AML-193 (cell line): ENCODE measurements at regions not wholly inside any gene's neighbourhood (a gene's known extent, or its start where the extent isn't known, plus 50 kb on each side); places are given as distances from the start of the nearest gene placed in this dataset.
"Not testable (repeated sequence)": the region's sequence is repeated elsewhere in the genome, so short reads cannot be mapped to it uniquely, and the experiment has no call there.

Source experiments
- DNase-seq, 2 experiments: peaks; one replicate each; lab custom pipeline; 2025; lab: John Stamatoyannopoulos, UW

- no peak for DNase-seq
Measured at GRCh38 chr5:145574889-145575573, 260.1 kb downstream of the PRELID2 start.

GRCh38 chr5:145568581-145568980 is 266.6 kb downstream of the PRELID2 start:
- DNase-seq: no peak

GRCh38 chr5:145562931-145563330 is 272.2 kb downstream of the PRELID2 start:
- no peak for DNase-seq

- no peak for DNase-seq
Measured at GRCh38 chr5:145558288-145558687, 276.9 kb downstream of the PRELID2 start.

- DNase-seq: no peak
Measured at GRCh38 chr5:145557345-145557744, 277.8 kb downstream of the PRELID2 start.

GRCh38 chr5:145554399-145554798 is 280.7 kb downstream of the PRELID2 start:
- DNase-seq: no peak

- no peak for DNase-seq
Measured at GRCh38 chr5:145553177-145553576, 282.0 kb downstream of the PRELID2 start.

- DNase-seq: no peak
Measured at GRCh38 chr5:145551714-145552113, 283.4 kb downstream of the PRELID2 start.

- no peak for DNase-seq
Measured at GRCh38 chr5:145548097-145548496, 287.0 kb downstream of the PRELID2 start.

GRCh38 chr5:145544401-145544800 is 290.7 kb downstream of the PRELID2 start:
- no peak for DNase-seq

- DNase-seq: no peak
Measured at GRCh38 chr5:145543968-145544367, 291.2 kb downstream of the PRELID2 start.

- DNase-seq: no peak
Measured at GRCh38 chr5:145540375-145540774, 294.8 kb downstream of the PRELID2 start.

- DNase-seq: no peak
Measured at GRCh38 chr5:145539201-145539600, 295.9 kb downstream of the PRELID2 start.

GRCh38 chr5:145536133-145536532 is 299.0 kb downstream of the PRELID2 start:
- DNase-seq: no peak

GRCh38 chr5:145531038-145531734 is 304.0 kb downstream of the PRELID2 start:
- no peak for DNase-seq

GRCh38 chr5:145521523-145521922 is 313.6 kb downstream of the PRELID2 start:
- no peak for DNase-seq

GRCh38 chr5:145521066-145521465 is 314.1 kb downstream of the PRELID2 start:
- no peak for DNase-seq

- no peak for DNase-seq
Measured at GRCh38 chr5:145520335-145520734, 314.8 kb downstream of the PRELID2 start.

- not testable (repeated sequence) for DNase-seq
Measured at GRCh38 chr5:145517588-145517987, 317.6 kb downstream of the PRELID2 start.

GRCh38 chr5:145511351-145511750 is 323.8 kb downstream of the PRELID2 start:
- DNase-seq: no peak

GRCh38 chr5:145510769-145511168 is 324.4 kb downstream of the PRELID2 start:
- DNase-seq: no peak

- no peak for DNase-seq
Measured at GRCh38 chr5:145510324-145510723, 324.8 kb downstream of the PRELID2 start.

GRCh38 chr5:145509336-145510136 is 325.6 kb downstream of the PRELID2 start:
- DNase-seq: no peak
